Glutamatergic neuron (in vitro differentiated cells): ENCODE measurements at regions not wholly inside any gene's neighbourhood (a gene's known extent, or its start where the extent isn't known, plus 50 kb on each side); places are given as distances from the start of the nearest gene placed in this dataset.
"Not testable (repeated sequence)": the region's sequence is repeated elsewhere in the genome, so short reads cannot be mapped to it uniquely, and the experiment has no call there.

Source experiments
- DNase-seq: peaks from one replicate; pipeline ENCODE4 v3.0.0; 2022
- H3K27ac Mint-ChIP-seq: one replicate; pipeline ENCODE4 v1.8.0; 2020; ENCODE audit warnings: mild to moderate bottlenecking, mixed read lengths, inconsistent platforms; ENCODE audit not compliant: unreplicated experiment
- H3K27me3 Mint-ChIP-seq: one replicate; pipeline ENCODE4 v1.8.0; 2020; ENCODE audit warnings: mild to moderate bottlenecking, moderate library complexity, mixed read lengths, inconsistent platforms; ENCODE audit not compliant: unreplicated experiment
- H3K36me3 Mint-ChIP-seq: one replicate; pipeline ENCODE4 v1.8.0; 2020; ENCODE audit warnings: mild to moderate bottlenecking, mixed read lengths, inconsistent platforms; ENCODE audit not compliant: unreplicated experiment
- H3K4me1 Mint-ChIP-seq: one replicate; pipeline ENCODE4 v1.8.0; 2020; ENCODE audit warnings: mild to moderate bottlenecking, low read depth, mixed read lengths, inconsistent platforms; ENCODE audit not compliant: unreplicated experiment
- H3K4me3 Mint-ChIP-seq: one replicate; pipeline ENCODE4 v1.8.0; 2020; ENCODE audit warnings: mild to moderate bottlenecking, mixed read lengths, inconsistent platforms; ENCODE audit not compliant: unreplicated experiment
- H3K9me3 Mint-ChIP-seq: one replicate; pipeline ENCODE4 v1.8.0; 2020; ENCODE audit warnings: mild to moderate bottlenecking, moderate library complexity, mixed read lengths, inconsistent platforms; ENCODE audit not compliant: unreplicated experiment
- TF ChIP-seq, protein P1 (sequence below): fragments of 200-600 bp; sonication (generic); IDR thresholded peaks from one replicate; pipeline ENCODE4 v1.5.0; 2021; ENCODE audit not compliant: partially characterized antibody, unreplicated experiment

DNA sequence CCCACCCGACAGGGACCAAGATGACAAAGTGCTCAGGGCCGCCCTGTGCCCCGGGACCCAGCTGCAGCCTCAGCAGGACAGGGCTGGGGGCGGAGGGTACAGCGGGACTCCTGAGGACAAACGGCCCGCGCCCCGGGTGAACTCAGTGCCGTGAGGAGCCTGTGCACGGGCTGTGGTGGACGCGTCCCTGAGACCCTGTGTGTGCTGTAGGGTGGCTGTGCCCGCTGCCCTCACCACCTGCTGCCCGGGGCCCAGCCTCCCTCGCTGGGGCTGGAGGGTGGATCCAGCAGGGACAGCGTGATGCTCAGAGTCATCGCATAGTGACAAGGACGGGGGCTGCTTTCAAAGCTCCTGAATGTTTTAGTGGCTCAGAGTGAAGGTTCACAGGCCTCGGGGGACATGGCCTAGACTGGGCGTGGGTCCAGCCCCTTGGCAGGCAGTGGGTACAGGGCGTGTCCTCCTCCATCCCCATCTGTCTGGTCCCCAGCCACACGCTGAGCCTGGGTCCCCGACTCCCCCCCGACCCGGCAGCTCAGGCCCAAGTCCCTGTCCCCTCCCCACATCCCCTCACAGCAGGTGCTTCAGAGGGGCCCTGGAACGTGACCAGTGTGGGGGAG, 172.7 kb downstream of the TMEM121 start:
- not testable (repeated sequence) for DNase-seq, H3K4me1 Mint-ChIP-seq, H3K4me3 Mint-ChIP-seq, H3K27ac Mint-ChIP-seq
- H3K27me3 Mint-ChIP-seq, result peaks cover 27% of the 10 kb centered on the region
- H3K36me3 Mint-ChIP-seq, result peaks cover 33% of the 10 kb centered on the region
- H3K9me3 Mint-ChIP-seq, result peaks cover 33% of the 10 kb centered on the region

- DNase-seq, H3K4me3 Mint-ChIP-seq, H3K4me1 Mint-ChIP-seq, H3K27ac Mint-ChIP-seq: not testable (repeated sequence)
- H3K9me3 Mint-ChIP-seq, result peaks cover 27% of the 10 kb centered on the region
- H3K27me3 Mint-ChIP-seq, result peaks cover 21% of the 10 kb centered on the region
- peaks cover 26% of the 10 kb centered on the region for H3K36me3 Mint-ChIP-seq
Measured at GRCh38 chr14:105699706-105700105, 173.3 kb downstream of the TMEM121 start.

DNA sequence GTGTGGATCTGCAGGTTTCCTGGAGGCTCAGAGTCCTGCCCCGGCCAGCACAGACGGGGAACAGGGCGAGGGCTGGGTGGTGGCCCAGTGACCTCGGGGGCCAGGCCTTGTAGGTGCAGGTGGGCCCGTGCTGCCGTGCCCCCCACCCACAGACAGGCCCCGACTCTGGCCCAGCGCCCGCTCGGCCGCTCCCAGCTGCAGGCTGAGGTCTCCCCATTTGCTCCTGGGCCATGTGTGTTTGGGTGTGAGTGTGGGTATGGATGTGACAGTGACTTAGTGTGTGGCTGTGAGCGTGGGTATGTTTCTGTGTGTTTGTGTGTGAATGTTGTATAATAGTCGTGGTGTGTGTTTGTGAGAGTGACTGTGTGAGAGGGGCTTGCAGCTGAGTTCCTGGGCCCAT, 173.8 kb downstream of the TMEM121 start:
- not testable (repeated sequence) for H3K27ac Mint-ChIP-seq, H3K4me1 Mint-ChIP-seq, H3K4me3 Mint-ChIP-seq, DNase-seq
- peaks cover 18% of the 10 kb centered on the region for H3K27me3 Mint-ChIP-seq
- peaks cover 25% of the 10 kb centered on the region for H3K36me3 Mint-ChIP-seq
- H3K9me3 Mint-ChIP-seq, result peaks cover 24% of the 10 kb centered on the region

- Mint-ChIP-seq H3K27me3 (peaks cover 20% of the 10 kb centered on the region), H3K4me1 (no peaks in the 10 kb centered on the region), H3K36me3 (peaks cover 25% of the 10 kb centered on the region), H3K4me3 (no peak overlapping the region), H3K27ac (no peak overlapping the region), H3K9me3 (peaks cover 24% of the 10 kb centered on the region)
- DNase-seq, result no peak
- TF ChIP-seq, protein P1, sequence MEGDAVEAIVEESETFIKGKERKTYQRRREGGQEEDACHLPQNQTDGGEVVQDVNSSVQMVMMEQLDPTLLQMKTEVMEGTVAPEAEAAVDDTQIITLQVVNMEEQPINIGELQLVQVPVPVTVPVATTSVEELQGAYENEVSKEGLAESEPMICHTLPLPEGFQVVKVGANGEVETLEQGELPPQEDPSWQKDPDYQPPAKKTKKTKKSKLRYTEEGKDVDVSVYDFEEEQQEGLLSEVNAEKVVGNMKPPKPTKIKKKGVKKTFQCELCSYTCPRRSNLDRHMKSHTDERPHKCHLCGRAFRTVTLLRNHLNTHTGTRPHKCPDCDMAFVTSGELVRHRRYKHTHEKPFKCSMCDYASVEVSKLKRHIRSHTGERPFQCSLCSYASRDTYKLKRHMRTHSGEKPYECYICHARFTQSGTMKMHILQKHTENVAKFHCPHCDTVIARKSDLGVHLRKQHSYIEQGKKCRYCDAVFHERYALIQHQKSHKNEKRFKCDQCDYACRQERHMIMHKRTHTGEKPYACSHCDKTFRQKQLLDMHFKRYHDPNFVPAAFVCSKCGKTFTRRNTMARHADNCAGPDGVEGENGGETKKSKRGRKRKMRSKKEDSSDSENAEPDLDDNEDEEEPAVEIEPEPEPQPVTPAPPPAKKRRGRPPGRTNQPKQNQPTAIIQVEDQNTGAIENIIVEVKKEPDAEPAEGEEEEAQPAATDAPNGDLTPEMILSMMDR, result no peak
Measured at GRCh38 chr14:105700622-105701288, 174.4 kb downstream of the TMEM121 start.

- TF ChIP-seq, protein P1, result no peak
- Mint-ChIP-seq H3K4me1 (no peaks in the 10 kb centered on the region), H3K4me3 (no peak overlapping the region), H3K27ac (peak overlapping the region; percentile 22), H3K36me3 (peaks cover 25% of the 10 kb centered on the region), H3K9me3 (peaks cover 24% of the 10 kb centered on the region), H3K27me3 (peaks cover 20% of the 10 kb centered on the region)
- no peak for DNase-seq
Measured at GRCh38 chr14:105701456-105702274, 175.3 kb downstream of the TMEM121 start.

GRCh38 chr14:105702275-105702817, 176.0 kb downstream of the TMEM121 start:
- H3K9me3 Mint-ChIP-seq, result peaks cover 24% of the 10 kb centered on the region
- H3K4me1 Mint-ChIP-seq, result no peaks in the 10 kb centered on the region
- H3K27ac Mint-ChIP-seq, result no peak overlapping the region
- H3K4me3 Mint-ChIP-seq, result no peak overlapping the region
- TF ChIP-seq, protein P1, result no peak
- peaks cover 20% of the 10 kb centered on the region for H3K27me3 Mint-ChIP-seq
- H3K36me3 Mint-ChIP-seq, result peaks cover 25% of the 10 kb centered on the region
- no peak for DNase-seq

DNA sequence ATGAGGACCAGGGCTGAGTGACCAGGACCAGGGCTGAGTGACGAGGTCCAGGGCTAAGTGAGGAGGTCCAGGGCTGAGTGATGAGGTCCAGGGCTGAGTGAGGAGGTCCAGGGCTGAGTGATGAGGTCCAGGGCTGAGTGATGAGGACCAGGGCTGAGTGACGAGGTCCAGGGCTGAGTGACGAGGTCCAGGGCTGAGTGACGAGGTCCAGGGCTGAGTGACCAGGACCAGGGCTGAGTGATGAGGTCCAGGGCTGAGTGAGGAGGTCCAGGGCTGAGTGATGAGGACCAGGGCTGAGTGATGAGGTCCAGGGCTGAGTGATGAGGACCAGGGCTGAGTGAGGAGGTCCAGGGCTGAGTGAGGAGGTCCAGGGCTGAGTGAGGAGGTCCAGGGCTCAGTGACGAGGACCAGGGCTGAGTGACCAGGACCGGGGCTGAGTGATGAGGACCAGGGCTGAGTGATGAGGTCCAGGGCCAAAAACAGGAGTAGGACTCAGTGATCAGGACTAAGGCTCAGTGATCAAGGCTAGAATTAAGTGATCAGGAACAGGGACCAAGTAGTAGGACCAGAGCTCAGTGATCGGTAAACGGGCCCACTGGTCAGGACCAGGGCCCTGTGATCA, 176.8 kb downstream of the TMEM121 start:
- H3K4me3 Mint-ChIP-seq, H3K27ac Mint-ChIP-seq, H3K4me1 Mint-ChIP-seq, DNase-seq: not testable (repeated sequence)
- H3K36me3 Mint-ChIP-seq, result peaks cover 20% of the 10 kb centered on the region
- peaks cover 23% of the 10 kb centered on the region for H3K9me3 Mint-ChIP-seq
- H3K27me3 Mint-ChIP-seq, result peaks cover 17% of the 10 kb centered on the region

GRCh38 chr14:105704091-105704490, 177.7 kb downstream of the TMEM121 start:
- H3K36me3 Mint-ChIP-seq, result peaks cover 18% of the 10 kb centered on the region
- H3K27me3 Mint-ChIP-seq, result peaks cover 15% of the 10 kb centered on the region
- H3K4me3 Mint-ChIP-seq, H3K27ac Mint-ChIP-seq, H3K4me1 Mint-ChIP-seq, DNase-seq: not testable (repeated sequence)
- peaks cover 21% of the 10 kb centered on the region for H3K9me3 Mint-ChIP-seq
